K562 (cell line): ENCODE measurements at regions not wholly inside any gene's neighbourhood (a gene's known extent, or its start where the extent isn't known, plus 50 kb on each side); places are given as distances from the start of the nearest gene placed in this dataset.

Source experiments
- MAX ChIP-seq: sonication (generic); formaldehyde crosslinking; IDR thresholded peaks from 2 replicates; pipeline ENCODE4 v1.9.0; 2022; ENCODE audit warnings: mild to moderate bottlenecking, missing genetic modification reagents
- REST ChIP-seq, 2 experiments: fragments of 450-650 bp; formaldehyde crosslinking in 1 of 2; IDR thresholded peaks; 2 replicates each; pipeline versions ENCODE4 v1.4.0 to v1.6.1; 2014 to 2020; ENCODE audit warnings: mild to moderate bottlenecking in 2 of 2, borderline replicate concordance in 1 of 2, low read depth in 1 of 2
- ZNF76 ChIP-seq: fragments of 250-450 bp; sonication (Bioruptor Pico); IDR thresholded peaks from 2 replicates; pipeline ENCODE4 v1.4.0; 2020; ENCODE audit warnings: mild to moderate bottlenecking, moderate library complexity, borderline replicate concordance

DNA sequence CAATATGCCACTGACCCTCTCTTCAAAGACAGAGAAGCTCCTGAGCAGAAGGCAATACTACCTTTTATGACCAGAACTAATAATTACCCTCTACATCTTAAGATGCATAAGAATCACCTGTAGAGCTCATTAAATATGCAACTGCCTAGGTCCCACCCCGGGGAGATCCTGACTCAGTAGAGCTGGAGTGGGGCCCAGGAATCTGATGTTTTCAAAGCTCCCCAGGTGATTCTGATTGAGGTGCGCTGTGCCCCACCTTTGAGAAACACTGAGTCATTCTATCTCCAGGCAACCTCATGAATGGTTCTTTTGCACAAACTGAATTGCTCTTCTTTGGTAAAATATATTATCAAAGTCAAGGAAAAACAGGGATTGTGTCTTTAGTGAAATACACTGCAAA, 149.3 kb upstream of the BMP4 start (continued):
- no peak for TF ChIP-seq REST (IDR thresholded peaks at IDR 0.05; ENCODE audit: borderline replicate concordance)
- no peak for TF ChIP-seq REST (CRISPR knock-in tag; IDR thresholded peaks at IDR 0.05; ENCODE audit: low read depth)
- no peak for TF ChIP-seq ZNF76
- TF ChIP-seq MAX (CRISPR knock-in tag) = no peak
